ENCODE measurements at regions not wholly inside any gene's neighbourhood (a gene's known extent, or its start where the extent isn't known, plus 50 kb on each side); places are given as distances from the start of the nearest gene placed in this dataset.

DNA sequence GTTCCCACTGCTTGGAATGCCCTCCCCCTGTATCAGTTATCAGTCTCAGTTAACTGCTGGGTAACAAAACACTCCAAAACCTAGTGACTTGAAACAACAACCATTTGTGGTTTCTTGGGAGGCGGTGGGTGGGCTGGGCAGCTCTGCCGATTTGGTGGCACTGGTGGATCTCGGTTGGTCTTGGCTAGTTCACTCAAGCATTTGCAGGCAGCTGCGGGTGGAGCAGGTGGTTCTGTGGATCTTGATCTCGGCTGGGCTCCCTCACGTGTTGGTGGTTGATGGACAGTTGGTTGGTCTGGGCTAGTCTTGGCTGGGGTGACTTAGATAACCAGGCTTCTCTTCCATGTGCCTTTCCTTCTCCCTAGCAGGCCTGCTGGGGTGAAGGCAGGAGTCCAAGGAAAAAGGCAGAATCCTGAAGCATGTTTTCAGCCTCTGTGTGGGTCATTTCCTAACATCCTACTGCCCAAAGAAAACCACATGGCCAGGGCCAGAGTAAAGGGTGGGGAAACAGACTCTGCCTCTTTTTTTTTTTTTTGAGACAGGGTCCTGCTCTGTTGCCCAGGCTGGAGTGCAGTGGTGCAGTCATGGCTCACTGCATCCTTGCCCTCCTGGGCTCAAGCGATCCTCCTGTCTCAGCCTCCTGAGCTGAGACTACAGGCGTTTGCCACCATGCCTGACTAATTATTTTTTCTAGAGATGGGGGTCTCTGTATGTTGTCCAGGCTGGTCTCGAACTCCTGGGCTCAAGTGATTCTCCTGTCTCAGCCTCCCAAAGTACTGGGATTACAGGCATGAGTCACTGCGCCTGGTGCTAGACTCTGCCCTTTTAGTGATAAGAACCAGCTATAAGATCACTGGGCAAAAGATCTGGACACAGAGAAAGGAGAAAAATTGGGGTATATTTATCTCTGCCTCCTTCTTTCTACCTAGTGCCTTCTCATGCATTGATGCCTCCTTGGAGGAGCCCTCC, 183.7 kb downstream of the RGS3 start:
- 91% methylated on average over 9 of the region's 10 CpGs for WGBS
- peaks cover 0 to 3% of the 10 kb centered on the region in 2 experiments for H3K36me3 ChIP-seq (ENCODE audit: control insufficient read depth in 1 of 2, insufficient read depth in 2 of 2, low read depth in 1 of 2, low read length in 2 of 2)
- H3K4me3 ChIP-seq (ENCODE audit: insufficient read depth in 1 of 2, low read depth in 1 of 2, low read length in 2 of 2): no peak overlapping the region
- no peak overlapping the region for H2BK120ac ChIP-seq (ENCODE audit: low read depth, low read length)
- peaks cover 22% of the 10 kb centered on the region for H3K4me1 ChIP-seq (ENCODE audit: control insufficient read depth, insufficient read depth, low read depth, low read length)
- no peak overlapping the region for H2AFZ ChIP-seq (ENCODE audit: low read depth, low read length)
- H3K23ac ChIP-seq (ENCODE audit: low read length in 2 of 2): no peak overlapping the region
- no peak overlapping the region for H4K91ac ChIP-seq (ENCODE audit: low read length)
- H3K4me2 ChIP-seq (ENCODE audit: low read length, poor library complexity, severe bottlenecking): no peak overlapping the region
- H3K79me1 ChIP-seq (replicated peaks; ENCODE audit: low read length, poor library complexity, severe bottlenecking): no peaks in the 10 kb centered on the region
- no peak for DNase-seq
- H3K9me3 ChIP-seq (ENCODE audit: control insufficient read depth, low read length): no peaks in the 10 kb centered on the region
- no peak overlapping the region for H3K4ac ChIP-seq (ENCODE audit: low read depth in 1 of 2, low read length in 2 of 2)
- no peaks in the 10 kb centered on the region for H3K27me3 ChIP-seq (ENCODE audit: control insufficient read depth in 1 of 2, insufficient read depth in 1 of 2, low read length in 2 of 2)
- no peak overlapping the region for H2BK5ac ChIP-seq (ENCODE audit: low read depth, low read length, poor library complexity, severe bottlenecking)
- H3K18ac ChIP-seq (ENCODE audit: low read depth in 1 of 2, low read length in 2 of 2): no peak overlapping the region
- no peak overlapping the region for H3K27ac ChIP-seq (ENCODE audit: low read length, poor library complexity, severe bottlenecking)
- H4K8ac ChIP-seq (ENCODE audit: low read length): no peak overlapping the region
- H2BK15ac ChIP-seq (ENCODE audit: low read depth, poor library complexity, severe bottlenecking): no peak overlapping the region
- no peak overlapping the region for H2BK12ac ChIP-seq (ENCODE audit: low read length in 2 of 2)
- H3K9ac ChIP-seq (ENCODE audit: low read length): no peak overlapping the region
- H2AK5ac ChIP-seq (ENCODE audit: low read length, severe bottlenecking): no peak overlapping the region
- H3K14ac ChIP-seq (ENCODE audit: low read length in 2 of 2): no peak overlapping the region

GRCh38 chr9:113648048-113648447, 184.5 kb downstream of the RGS3 start:
- no peak overlapping the region for H4K8ac ChIP-seq (ENCODE audit: low read length)
- no peak overlapping the region for H3K18ac ChIP-seq (ENCODE audit: low read depth in 1 of 2, low read length in 2 of 2)
- no peak overlapping the region for H3K23ac ChIP-seq (ENCODE audit: low read length in 2 of 2)

GRCh38 chr9:113648586-113648985, 185.1 kb downstream of the RGS3 start:
- Histone ChIP-seq H2AK5ac (ENCODE audit: low read length, severe bottlenecking) (peak overlapping the region; percentile 49), H3K14ac (ENCODE audit: low read length in 2 of 2) (peak overlapping the region in 1 of 2 experiments; percentile 42), H3K4me3 (ENCODE audit: insufficient read depth in 1 of 2, low read depth in 1 of 2, low read length in 2 of 2) (no peak overlapping the region), H3K18ac (ENCODE audit: low read depth in 1 of 2, low read length in 2 of 2) (peak overlapping the region in 1 of 2 experiments; percentile 13), H3K27ac (ENCODE audit: low read length, poor library complexity, severe bottlenecking) (no peak overlapping the region), H3K23ac (ENCODE audit: low read length in 2 of 2) (no peak overlapping the region), H2BK120ac (ENCODE audit: low read depth, low read length) (no peak overlapping the region), H2BK12ac (ENCODE audit: low read length in 2 of 2) (peak overlapping the region in 1 of 2 experiments; percentile 59), H2BK15ac (ENCODE audit: low read depth, poor library complexity, severe bottlenecking) (no peak overlapping the region), H2AFZ (ENCODE audit: low read depth, low read length) (no peak overlapping the region), H4K91ac (ENCODE audit: low read length) (peak overlapping the region; percentile 34), H4K8ac (ENCODE audit: low read length) (no peak overlapping the region), H3K79me1 (replicated peaks; ENCODE audit: low read length, poor library complexity, severe bottlenecking) (no peaks in the 10 kb centered on the region), H3K4me2 (ENCODE audit: low read length, poor library complexity, severe bottlenecking) (no peak overlapping the region), H2BK5ac (ENCODE audit: low read depth, low read length, poor library complexity, severe bottlenecking) (no peak overlapping the region), H3K36me3 (ENCODE audit: control insufficient read depth in 1 of 2, insufficient read depth in 2 of 2, low read depth in 1 of 2, low read length in 2 of 2) (peaks cover 0 to 3% of the 10 kb centered on the region in 2 experiments), H3K4me1 (ENCODE audit: control insufficient read depth, insufficient read depth, low read depth, low read length) (peaks cover 22% of the 10 kb centered on the region), H3K4ac (ENCODE audit: low read depth in 1 of 2, low read length in 2 of 2) (no peak overlapping the region), H3K27me3 (ENCODE audit: control insufficient read depth in 1 of 2, insufficient read depth in 1 of 2, low read length in 2 of 2) (no peaks in the 10 kb centered on the region), H3K9me3 (ENCODE audit: control insufficient read depth, low read length) (no peaks in the 10 kb centered on the region), H3K9ac (ENCODE audit: low read length) (no peak overlapping the region)
- WGBS: 98% methylated on average over 5 of the region's 7 CpGs
- no peak for DNase-seq

More at GRCh38 chr9:113648048-113648447, 184.5 kb downstream of the RGS3 start:
- Histone ChIP-seq H3K36me3 (ENCODE audit: control insufficient read depth in 1 of 2, insufficient read depth in 2 of 2, low read depth in 1 of 2, low read length in 2 of 2) (peaks cover 0 to 3% of the 10 kb centered on the region in 2 experiments), H3K27ac (ENCODE audit: low read length, poor library complexity, severe bottlenecking) (no peak overlapping the region), H3K14ac (ENCODE audit: low read length in 2 of 2) (no peak overlapping the region), H2BK5ac (ENCODE audit: low read depth, low read length, poor library complexity, severe bottlenecking) (no peak overlapping the region), H4K91ac (ENCODE audit: low read length) (no peak overlapping the region), H3K9ac (ENCODE audit: low read length) (no peak overlapping the region), H3K79me1 (replicated peaks; ENCODE audit: low read length, poor library complexity, severe bottlenecking) (no peaks in the 10 kb centered on the region), H2BK12ac (ENCODE audit: low read length in 2 of 2) (no peak overlapping the region), H3K4me1 (ENCODE audit: control insufficient read depth, insufficient read depth, low read depth, low read length) (peaks cover 22% of the 10 kb centered on the region), H2AK5ac (ENCODE audit: low read length, severe bottlenecking) (no peak overlapping the region), H3K4me3 (ENCODE audit: insufficient read depth in 1 of 2, low read depth in 1 of 2, low read length in 2 of 2) (no peak overlapping the region), H3K27me3 (ENCODE audit: control insufficient read depth in 1 of 2, insufficient read depth in 1 of 2, low read length in 2 of 2) (no peaks in the 10 kb centered on the region), H2BK15ac (ENCODE audit: low read depth, poor library complexity, severe bottlenecking) (no peak overlapping the region), H3K4ac (ENCODE audit: low read depth in 1 of 2, low read length in 2 of 2) (no peak overlapping the region), H2BK120ac (ENCODE audit: low read depth, low read length) (no peak overlapping the region), H2AFZ (ENCODE audit: low read depth, low read length) (no peak overlapping the region), H3K9me3 (ENCODE audit: control insufficient read depth, low read length) (no peaks in the 10 kb centered on the region), H3K4me2 (ENCODE audit: low read length, poor library complexity, severe bottlenecking) (no peak overlapping the region)
- no peak for DNase-seq
- 66% methylated on average over 2 of the region's 2 CpGs for WGBS

DNA sequence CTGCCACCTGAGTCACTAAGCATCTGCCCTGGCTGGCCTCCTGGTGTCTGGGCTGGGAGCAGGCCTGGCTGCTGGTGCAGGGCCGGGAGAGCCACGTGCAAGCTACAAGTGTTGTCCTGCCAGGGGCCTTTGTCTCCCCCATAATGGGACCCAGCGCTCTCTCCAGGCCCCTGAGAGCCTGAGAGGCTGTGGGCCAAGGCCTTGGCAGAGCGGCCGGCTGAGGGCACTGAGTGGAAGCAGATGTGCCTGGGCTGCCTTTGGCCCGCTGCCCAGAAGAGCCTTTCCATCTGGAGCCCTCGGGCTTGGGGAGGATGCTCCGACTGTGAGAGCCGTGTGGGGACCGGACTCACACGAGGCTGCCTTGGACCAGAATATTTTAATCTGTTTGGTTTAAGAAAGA, 185.5 kb downstream of the RGS3 start:
- Histone ChIP-seq H3K4me1 (ENCODE audit: control insufficient read depth, insufficient read depth, low read depth, low read length) (peaks cover 22% of the 10 kb centered on the region), H3K4me2 (ENCODE audit: low read length, poor library complexity, severe bottlenecking) (no peak overlapping the region), H3K18ac (ENCODE audit: low read depth in 1 of 2, low read length in 2 of 2) (peak overlapping the region in 1 of 2 experiments; percentile 13), H2AFZ (ENCODE audit: low read depth, low read length) (no peak overlapping the region), H2BK120ac (ENCODE audit: low read depth, low read length) (no peak overlapping the region), H4K8ac (ENCODE audit: low read length) (no peak overlapping the region), H3K36me3 (ENCODE audit: control insufficient read depth in 1 of 2, insufficient read depth in 2 of 2, low read depth in 1 of 2, low read length in 2 of 2) (peaks cover 0 to 3% of the 10 kb centered on the region in 2 experiments), H3K4me3 (ENCODE audit: insufficient read depth in 1 of 2, low read depth in 1 of 2, low read length in 2 of 2) (no peak overlapping the region), H2BK5ac (ENCODE audit: low read depth, low read length, poor library complexity, severe bottlenecking) (no peak overlapping the region), H3K23ac (ENCODE audit: low read length in 2 of 2) (no peak overlapping the region), H3K14ac (ENCODE audit: low read length in 2 of 2) (peak overlapping the region in 1 of 2 experiments; percentile 42), H3K9me3 (ENCODE audit: control insufficient read depth, low read length) (no peaks in the 10 kb centered on the region), H3K9ac (ENCODE audit: low read length) (no peak overlapping the region), H2BK12ac (ENCODE audit: low read length in 2 of 2) (peak overlapping the region in 1 of 2 experiments; percentile 59), H3K27me3 (ENCODE audit: control insufficient read depth in 1 of 2, insufficient read depth in 1 of 2, low read length in 2 of 2) (no peaks in the 10 kb centered on the region), H2BK15ac (ENCODE audit: low read depth, poor library complexity, severe bottlenecking) (no peak overlapping the region), H3K27ac (ENCODE audit: low read length, poor library complexity, severe bottlenecking) (no peak overlapping the region), H2AK5ac (ENCODE audit: low read length, severe bottlenecking) (peak overlapping the region; percentile 62), H3K4ac (ENCODE audit: low read depth in 1 of 2, low read length in 2 of 2) (peak overlapping the region in 1 of 2 experiments; percentile 58), H3K79me1 (replicated peaks; ENCODE audit: low read length, poor library complexity, severe bottlenecking) (no peaks in the 10 kb centered on the region), H4K91ac (ENCODE audit: low read length) (peak overlapping the region; percentile 34)
- no peak for DNase-seq
- 77% methylated on average over 11 of the region's 11 CpGs for WGBS

Measured in mesenchymal stem cell (in vitro differentiated cells and primary cell).